ENCODE measurements at regions not wholly inside any gene's neighbourhood (a gene's known extent, or its start where the extent isn't known, plus 50 kb on each side); places are given as distances from the start of the nearest gene placed in this dataset.
"Not testable (repeated sequence)": the region's sequence is repeated elsewhere in the genome, so short reads cannot be mapped to it uniquely, and the experiment has no call there.

GRCh38 chr2:217371781-217372213, 511.9 kb upstream of the TNP1 start:
- DNase-seq (ENCODE audit: low read depth in 2 of 2), result no peak

- peak; percentile 59 to 60 for DNase-seq (ENCODE audit: low read depth in 2 of 2)
Observed at GRCh38 chr2:217370391-217370790, 510.5 kb upstream of the TNP1 start.

GRCh38 chr2:217367464-217367863, 507.6 kb upstream of the TNP1 start:
- no peak for DNase-seq (ENCODE audit: low read depth in 2 of 2)

GRCh38 chr2:217366966-217367365, 507.1 kb upstream of the TNP1 start:
- DNase-seq (ENCODE audit: low read depth in 2 of 2), result no peak

GRCh38 chr2:217366266-217366895, 506.5 kb upstream of the TNP1 start:
- DNase-seq (ENCODE audit: low read depth in 2 of 2), result no peak

GRCh38 chr2:217365656-217366055, 505.8 kb upstream of the TNP1 start:
- DNase-seq (ENCODE audit: low read depth in 2 of 2), result no peak

GRCh38 chr2:217364224-217364623, 504.4 kb upstream of the TNP1 start:
- DNase-seq (ENCODE audit: low read depth in 2 of 2), result no peak

GRCh38 chr2:217363470-217363869, 503.6 kb upstream of the TNP1 start:
- no peak for DNase-seq (ENCODE audit: low read depth in 2 of 2)

- DNase-seq (ENCODE audit: low read depth in 2 of 2), result no peak
Observed at GRCh38 chr2:217362710-217363109, 502.8 kb upstream of the TNP1 start.

- no peak for DNase-seq (ENCODE audit: low read depth in 2 of 2)
Observed at GRCh38 chr2:217362286-217362685, 502.4 kb upstream of the TNP1 start.

- no peak for DNase-seq (ENCODE audit: low read depth in 2 of 2)
Observed at GRCh38 chr2:217361483-217361880, 501.6 kb upstream of the TNP1 start.

GRCh38 chr2:217360781-217361482, 501.1 kb upstream of the TNP1 start:
- DNase-seq (ENCODE audit: low read depth in 2 of 2), result peak; percentile 83

- DNase-seq (ENCODE audit: low read depth in 2 of 2), result no peak
Observed at GRCh38 chr2:217360111-217360510, 500.2 kb upstream of the TNP1 start.

- DNase-seq (ENCODE audit: low read depth in 2 of 2), result no peak
Observed at GRCh38 chr2:217357886-217358620, 498.2 kb upstream of the TNP1 start.

GRCh38 chr2:217356781-217357180, 496.9 kb upstream of the TNP1 start:
- no peak for DNase-seq (ENCODE audit: low read depth in 2 of 2)

GRCh38 chr2:217356142-217356541, 496.3 kb upstream of the TNP1 start:
- no peak for DNase-seq (ENCODE audit: low read depth in 2 of 2)

- DNase-seq (ENCODE audit: low read depth in 2 of 2), result no peak
Observed at GRCh38 chr2:217353591-217353990, 493.7 kb upstream of the TNP1 start.

GRCh38 chr2:217351378-217351777, 491.5 kb upstream of the TNP1 start:
- no peak for DNase-seq (ENCODE audit: low read depth in 2 of 2)

- no peak for DNase-seq (ENCODE audit: low read depth in 2 of 2)
Observed at GRCh38 chr2:217349251-217349650, 489.4 kb upstream of the TNP1 start.

- not testable (repeated sequence) for DNase-seq (ENCODE audit: low read depth in 2 of 2)
Observed at GRCh38 chr2:217347630-217348029, 487.8 kb upstream of the TNP1 start.

- DNase-seq (ENCODE audit: low read depth in 2 of 2), result not testable (repeated sequence)
Observed at GRCh38 chr2:217346043-217346442, 486.2 kb upstream of the TNP1 start.

GRCh38 chr2:217340899-217341298, 481.0 kb upstream of the TNP1 start:
- no peak for DNase-seq (ENCODE audit: low read depth in 2 of 2)

- DNase-seq (ENCODE audit: low read depth in 2 of 2), result no peak
Observed at GRCh38 chr2:217340176-217340575, 480.3 kb upstream of the TNP1 start.

All from fibroblast of skin of left biceps (primary cell).